K562 (cell line): ENCODE measurements at regions not wholly inside any gene's neighbourhood (a gene's known extent, or its start where the extent isn't known, plus 50 kb on each side); places are given as distances from the start of the nearest gene placed in this dataset.

Experiments
- EZH2 ChIP-seq: IDR thresholded peaks from 2 replicates; pipeline ENCODE4 v1.6.1; 2012; ENCODE audit warnings: low read depth, mild to moderate bottlenecking, inconsistent platforms, low read length, borderline replicate concordance
- MCM3 ChIP-seq: fragments of 450-650 bp; IDR thresholded peaks from 2 replicates; pipeline ENCODE4 v1.6.1; 2016
- PHF21A ChIP-seq: fragments of 450-650 bp; IDR thresholded peaks from 2 replicates; pipeline ENCODE4 v1.6.1; 2017; ENCODE audit warnings: low read depth, borderline replicate concordance
- POLR2A ChIP-seq: fragments of 450-650 bp; conservative IDR thresholded peaks from 2 replicates; pipeline ENCODE4 v1.6.1; 2016
- SMAD2 ChIP-seq: fragments of 150-350 bp; IDR thresholded peaks from 2 replicates; pipeline ENCODE4 v1.6.1; 2014; ENCODE audit warnings: low read depth, mild to moderate bottlenecking, low read length
- SMC3 ChIP-seq: conservative IDR thresholded peaks from 2 replicates; pipeline ENCODE4 v1.6.1; 2011; ENCODE audit warnings: low read depth, low read length, improper control_type of control experiment; ENCODE audit not compliant: insufficient read depth
- THRAP3 ChIP-seq: fragments of 450-650 bp; IDR thresholded peaks from 2 replicates; pipeline ENCODE4 v1.6.1; 2016; ENCODE audit warnings: mild to moderate bottlenecking, inconsistent platforms, borderline replicate concordance
- XRCC5 ChIP-seq: fragments of 200-400 bp; formaldehyde crosslinking; IDR thresholded peaks from 2 replicates; pipeline ENCODE4 v1.6.1; 2017; ENCODE audit warnings: low read depth, mild to moderate bottlenecking, low read length
- ZBTB8A ChIP-seq: fragments of 450-650 bp; IDR thresholded peaks from 2 replicates; pipeline ENCODE4 v1.6.1; 2018; ENCODE audit warnings: mild to moderate bottlenecking, moderate library complexity; ENCODE audit not compliant: partially characterized antibody
- ZNF24 ChIP-seq: fragments of 450-650 bp; IDR thresholded peaks from 2 replicates; pipeline ENCODE4 v1.6.1; 2016

- no peak for TF ChIP-seq XRCC5
- no peak for TF ChIP-seq EZH2
- no peak for TF ChIP-seq PHF21A
- TF ChIP-seq MCM3, result no peak
- no peak for TF ChIP-seq ZNF24
- no peak for TF ChIP-seq POLR2A
- TF ChIP-seq ZBTB8A, result no peak
- TF ChIP-seq THRAP3, result no peak
- TF ChIP-seq SMC3, result no peak
- no peak for TF ChIP-seq SMAD2
Observed at GRCh38 chr10:83108565-83109333, 1030.6 kb upstream of the GHITM start.
